ENCODE measurements at regions not wholly inside any gene's neighbourhood (a gene's known extent, or its start where the extent isn't known, plus 50 kb on each side); places are given as distances from the start of the nearest gene placed in this dataset.

GRCh38 chr20:22512911-22513489 is 71.4 kb downstream of the FOXA2 start:
- TF ChIP-seq CTCF (IDR thresholded peaks at IDR 0.05), result no peak
- no peak for TF ChIP-seq POLR2A (IDR thresholded peaks at IDR 0.05)

All from thyroid gland (tissue), 4 donors.